WTC11 (cell line): ENCODE measurements at regions not wholly inside any gene's neighbourhood (a gene's known extent, or its start where the extent isn't known, plus 50 kb on each side); places are given as distances from the start of the nearest gene placed in this dataset.

ENCODE experiments used
- CREB1 ChIP-seq: sonication (generic); formaldehyde crosslinking; IDR thresholded peaks from 2 replicates; pipeline ENCODE4 v1.8.0; 2023; ENCODE audit warnings: mild to moderate bottlenecking, missing genetic modification reagents
- ELF4 ChIP-seq: sonication (generic); formaldehyde crosslinking; IDR thresholded peaks from 2 replicates; pipeline ENCODE4 v1.8.1; 2022; ENCODE audit warnings: low read depth, mild to moderate bottlenecking, moderate library complexity, missing genetic modification reagents
- FOXP1 ChIP-seq: sonication (generic); formaldehyde crosslinking; IDR thresholded peaks from 2 replicates; pipeline ENCODE4 v1.8.0; 2022; ENCODE audit warnings: missing genetic modification reagents, mild to moderate bottlenecking, moderate library complexity, borderline replicate concordance
- TF ChIP-seq, protein P1 (sequence below): sonication (generic); formaldehyde crosslinking; IDR thresholded peaks from 2 replicates; pipeline ENCODE4 v1.8.0; 2022; ENCODE audit warnings: mild to moderate bottlenecking, missing genetic modification reagents
- TF ChIP-seq, protein P2 (sequence below): fragments of 200-600 bp; IDR thresholded peaks from 2 replicates; pipeline ENCODE4 v1.8.0; 2022; ENCODE audit warnings: antibody characterized with exemption
- TF ChIP-seq, protein P3 (sequence below): sonication (generic); formaldehyde crosslinking; IDR thresholded peaks from 2 replicates; pipeline ENCODE4 v1.8.1; 2023; ENCODE audit warnings: mild to moderate bottlenecking, moderate library complexity, missing genetic modification reagents

DNA sequence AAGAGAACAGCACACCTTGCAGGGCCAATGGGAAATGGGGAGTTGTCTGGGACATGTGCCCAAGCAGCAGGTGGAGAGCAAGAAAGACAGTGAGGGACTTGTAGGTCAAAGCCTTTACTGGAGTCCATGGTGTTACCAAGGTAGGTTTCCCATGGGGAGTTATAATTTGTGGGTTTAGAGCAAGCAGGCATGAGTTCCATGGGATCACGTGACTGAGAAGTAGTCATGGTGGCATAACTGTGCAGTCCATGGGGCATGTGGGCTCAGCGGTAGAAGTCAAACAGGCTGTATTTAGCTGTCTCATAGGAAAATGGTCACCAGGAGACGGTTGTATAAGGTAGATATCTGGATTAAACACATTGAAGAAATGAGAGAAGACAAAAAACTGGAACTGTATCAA, 715.1 kb downstream of the SLITRK1 start:
- TF ChIP-seq, protein P1, sequence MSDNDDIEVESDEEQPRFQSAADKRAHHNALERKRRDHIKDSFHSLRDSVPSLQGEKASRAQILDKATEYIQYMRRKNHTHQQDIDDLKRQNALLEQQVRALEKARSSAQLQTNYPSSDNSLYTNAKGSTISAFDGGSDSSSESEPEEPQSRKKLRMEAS: no peak
- TF ChIP-seq, protein P2, sequence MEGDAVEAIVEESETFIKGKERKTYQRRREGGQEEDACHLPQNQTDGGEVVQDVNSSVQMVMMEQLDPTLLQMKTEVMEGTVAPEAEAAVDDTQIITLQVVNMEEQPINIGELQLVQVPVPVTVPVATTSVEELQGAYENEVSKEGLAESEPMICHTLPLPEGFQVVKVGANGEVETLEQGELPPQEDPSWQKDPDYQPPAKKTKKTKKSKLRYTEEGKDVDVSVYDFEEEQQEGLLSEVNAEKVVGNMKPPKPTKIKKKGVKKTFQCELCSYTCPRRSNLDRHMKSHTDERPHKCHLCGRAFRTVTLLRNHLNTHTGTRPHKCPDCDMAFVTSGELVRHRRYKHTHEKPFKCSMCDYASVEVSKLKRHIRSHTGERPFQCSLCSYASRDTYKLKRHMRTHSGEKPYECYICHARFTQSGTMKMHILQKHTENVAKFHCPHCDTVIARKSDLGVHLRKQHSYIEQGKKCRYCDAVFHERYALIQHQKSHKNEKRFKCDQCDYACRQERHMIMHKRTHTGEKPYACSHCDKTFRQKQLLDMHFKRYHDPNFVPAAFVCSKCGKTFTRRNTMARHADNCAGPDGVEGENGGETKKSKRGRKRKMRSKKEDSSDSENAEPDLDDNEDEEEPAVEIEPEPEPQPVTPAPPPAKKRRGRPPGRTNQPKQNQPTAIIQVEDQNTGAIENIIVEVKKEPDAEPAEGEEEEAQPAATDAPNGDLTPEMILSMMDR: no peak
- TF ChIP-seq, protein P3, sequence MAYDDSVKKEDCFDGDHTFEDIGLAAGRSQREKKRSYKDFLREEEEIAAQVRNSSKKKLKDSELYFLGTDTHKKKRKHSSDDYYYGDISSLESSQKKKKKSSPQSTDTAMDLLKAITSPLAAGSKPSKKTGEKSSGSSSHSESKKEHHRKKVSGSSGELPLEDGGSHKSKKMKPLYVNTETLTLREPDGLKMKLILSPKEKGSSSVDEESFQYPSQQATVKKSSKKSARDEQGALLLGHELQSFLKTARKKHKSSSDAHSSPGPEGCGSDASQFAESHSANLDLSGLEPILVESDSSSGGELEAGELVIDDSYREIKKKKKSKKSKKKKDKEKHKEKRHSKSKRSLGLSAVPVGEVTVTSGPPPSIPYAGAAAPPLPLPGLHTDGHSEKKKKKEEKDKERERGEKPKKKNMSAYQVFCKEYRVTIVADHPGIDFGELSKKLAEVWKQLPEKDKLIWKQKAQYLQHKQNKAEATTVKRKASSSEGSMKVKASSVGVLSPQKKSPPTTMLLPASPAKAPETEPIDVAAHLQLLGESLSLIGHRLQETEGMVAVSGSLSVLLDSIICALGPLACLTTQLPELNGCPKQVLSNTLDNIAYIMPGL (CRISPR knock-in tag): no peak
- TF ChIP-seq FOXP1 (no peak), CREB1 (CRISPR knock-in tag) (no peak), ELF4 (CRISPR knock-in tag) (no peak)
